Stimulated activated CD4-positive, alpha-beta T cell treated with anti-CD3 and anti-CD28 coated beads, Interleukin-15, amount 100 ng/mL, for 1 hour (primary cell): ENCODE measurements at regions not wholly inside any gene's neighbourhood (a gene's known extent, or its start where the extent isn't known, plus 50 kb on each side); places are given as distances from the start of the nearest gene placed in this dataset.

Source experiments
- DNase-seq, 2 donors: peaks; one replicate each; pipeline ENCODE4 v3.0.0-alpha.2; 2020; ENCODE audit warnings: low read depth in 1 of 2, low spot score in 1 of 2

- no peak for DNase-seq
These were observed 516.3 kb upstream of the ID2 start for GRCh38 chr2:8165550-8165949.

- no peak for DNase-seq
These were observed 513.7 kb upstream of the ID2 start for GRCh38 chr2:8168022-8168717.

GRCh38 chr2:8168876-8169424 lies 512.9 kb upstream of the ID2 start:
- no peak for DNase-seq

GRCh38 chr2:8169443-8169842 lies 512.4 kb upstream of the ID2 start:
- no peak for DNase-seq

GRCh38 chr2:8170552-8171327 lies 511.1 kb upstream of the ID2 start:
- DNase-seq = no peak

- DNase-seq = no peak
These were observed 510.2 kb upstream of the ID2 start for GRCh38 chr2:8171608-8172007.

- DNase-seq = no peak
These were observed 509.2 kb upstream of the ID2 start for GRCh38 chr2:8172661-8173060.

- no peak for DNase-seq
These were observed 507.1 kb upstream of the ID2 start for GRCh38 chr2:8174641-8175257.

GRCh38 chr2:8176887-8177286 lies 505.0 kb upstream of the ID2 start:
- no peak for DNase-seq

GRCh38 chr2:8177566-8177965 lies 504.3 kb upstream of the ID2 start:
- DNase-seq = no peak

GRCh38 chr2:8178911-8179310 lies 502.9 kb upstream of the ID2 start:
- no peak for DNase-seq

GRCh38 chr2:8189316-8189715 lies 492.5 kb upstream of the ID2 start:
- no peak for DNase-seq

- DNase-seq = no peak
These were observed 491.6 kb upstream of the ID2 start for GRCh38 chr2:8190279-8190678.

GRCh38 chr2:8191427-8191826 lies 490.4 kb upstream of the ID2 start:
- DNase-seq = no peak

- DNase-seq = no peak
These were observed 488.7 kb upstream of the ID2 start for GRCh38 chr2:8193146-8193545.

- no peak for DNase-seq
These were observed 487.9 kb upstream of the ID2 start for GRCh38 chr2:8193686-8194615.

GRCh38 chr2:8195784-8196183 lies 486.1 kb upstream of the ID2 start:
- no peak for DNase-seq

- no peak for DNase-seq
These were observed 485.5 kb upstream of the ID2 start for GRCh38 chr2:8196316-8196715.

- no peak for DNase-seq
These were observed 484.8 kb upstream of the ID2 start for GRCh38 chr2:8197101-8197500.

- no peak for DNase-seq
These were observed 484.0 kb upstream of the ID2 start for GRCh38 chr2:8197825-8198224.

GRCh38 chr2:8198766-8199382 lies 483.0 kb upstream of the ID2 start:
- DNase-seq = no peak
